HepG2 (cell line): ENCODE measurements at regions not wholly inside any gene's neighbourhood (a gene's known extent, or its start where the extent isn't known, plus 50 kb on each side); places are given as distances from the start of the nearest gene placed in this dataset.

Experiments
- ATAC-seq: fragments of 200-7000 bp; cut with Tn5 transposase; 3 replicates; pipeline ENCODE4 v1.9.1; 2020; ENCODE audit warnings: mild to moderate bottlenecking, moderate library complexity
- BruUV-seq: library from RNA; stranded (reverse); fragments of 400-500 nt; replicated peaks from 2 replicates; lab custom pipeline; 2021; lab: Mats Ljungman, UMichigan
- CTCF ChIA-PET: fragments of 300-600 bp; formaldehyde crosslinking; extraction: SDS; loops from one replicate; lab custom pipeline; 2021; ENCODE audit warnings: low total read pairs, inconsistent platforms, low intra/inter-chr PET ratio; lab: Yijun Ruan, JAX
- POLR2A ChIA-PET: fragments of 350-600 bp; sonication (Branson Sonifier 250); formaldehyde crosslinking; loops from one replicate; lab custom pipeline; 2020; ENCODE audit warnings: antibody characterized with exemption, inconsistent platforms; lab: Yijun Ruan, JAX
- DNase-seq: peaks from one replicate; pipeline ENCODE4 v3.0.0-alpha.2; 2015; ENCODE audit warnings: low spot score
- FAIRE-seq: peaks from 3 replicates; lab custom pipeline; 2011; peaks lifted over from hg19 to GRCh38; lab: Jason Lieb, UNC
- H2AFZ ChIP-seq: one replicate; pipeline ENCODE4 v1.6.1; 2011; ENCODE audit warnings: low read length, inconsistent platforms
- H3K27ac ChIP-seq: fragments of 300-600 bp; 3 replicates; pipeline ENCODE4 v1.8.0; 2011; ENCODE audit warnings: mixed run types, mild to moderate bottlenecking, mixed read lengths, low read length, inconsistent platforms; ENCODE audit not compliant: insufficient read depth; ENCODE audit errors: extremely low read length
- H3K27me3 ChIP-seq, 2 experiments: fragments of 200-600 bp in 1 of 2; 2 replicates in 1 of 2; 3 replicates in 1 of 2; pipeline versions ENCODE4 v1.6.0 to v1.8.0; 2011; ENCODE audit warnings: low read length in 2 of 2, mild to moderate bottlenecking in 2 of 2, moderate library complexity in 2 of 2, inconsistent platforms in 1 of 2; ENCODE audit not compliant: insufficient read depth in 2 of 2, control insufficient read depth in 1 of 2
- H3K36me3 ChIP-seq, 2 experiments: fragments of 200-600 bp in 1 of 2; replicated peaks in 1 of 2; 2 replicates in 1 of 2; 3 replicates in 1 of 2; pipeline versions ENCODE4 v1.5.1 to v1.8.0; 2011; ENCODE audit warnings: low read length in 2 of 2, inconsistent platforms in 1 of 2; ENCODE audit not compliant: insufficient read depth in 2 of 2, control insufficient read depth in 1 of 2
- H3K4me1 ChIP-seq: 2 replicates; pipeline ENCODE4 v1.5.1; 2012; ENCODE audit warnings: low read length, inconsistent platforms; ENCODE audit not compliant: insufficient read depth
- H3K4me2 ChIP-seq: 2 replicates; pipeline ENCODE4 v1.6.0; 2011; ENCODE audit warnings: low read depth, low read length, inconsistent platforms
- H3K4me3 ChIP-seq, 3 experiments: fragments of 200-600 bp in 1 of 3; sonication (generic), shearing (Covaris generic) in 1 of 3; replicated peaks in 1 of 3; 2 replicates each; pipeline ENCODE4 v1.5.1; 2011 to 2016; ENCODE audit warnings: low read length in 3 of 3, inconsistent platforms in 2 of 3, low read depth in 2 of 3, mild to moderate bottlenecking in 2 of 3, control low read depth in 1 of 3, mixed read lengths in 1 of 3; ENCODE audit not compliant: insufficient read depth in 1 of 3
- H3K79me2 ChIP-seq: one replicate; pipeline ENCODE4 v1.6.1; 2011; ENCODE audit warnings: low read length, inconsistent platforms; ENCODE audit not compliant: insufficient read depth
- H3K9ac ChIP-seq: 2 replicates; pipeline ENCODE4 v1.6.0; 2011; ENCODE audit warnings: mild to moderate bottlenecking, low read depth, low read length, inconsistent platforms; ENCODE audit not compliant: insufficient read depth
- H3K9me3 ChIP-seq: 2 replicates; pipeline ENCODE4 v1.5.1; 2012; ENCODE audit warnings: mild to moderate bottlenecking, low read length
- H4K20me1 ChIP-seq: 2 replicates; pipeline ENCODE4 v1.6.0; 2011; ENCODE audit warnings: inconsistent platforms, mild to moderate bottlenecking, low read length, moderate library complexity; ENCODE audit not compliant: insufficient read depth
- ARHGAP35 ChIP-seq: sonication (generic); formaldehyde crosslinking; IDR thresholded peaks from 2 replicates; pipeline ENCODE4 v1.9.0; 2022; ENCODE audit warnings: mild to moderate bottlenecking, inconsistent platforms, moderate library complexity, missing genetic modification reagents, borderline replicate concordance
- CCDC6 ChIP-seq: sonication (generic); formaldehyde crosslinking; IDR thresholded peaks from 2 replicates; pipeline ENCODE4 v1.8.1; 2022; ENCODE audit warnings: mild to moderate bottlenecking, missing genetic modification reagents, moderate library complexity
- CTCF ChIP-seq: sonication (generic); formaldehyde crosslinking; IDR thresholded peaks from 2 replicates; pipeline ENCODE4 v1.5.0; 2020; ENCODE audit warnings: mild to moderate bottlenecking, missing genetic modification reagents, moderate library complexity
- EEA1 ChIP-seq: sonication (generic); formaldehyde crosslinking; IDR thresholded peaks from 2 replicates; pipeline ENCODE4 v1.5.1; 2020; ENCODE audit warnings: mild to moderate bottlenecking, missing genetic modification reagents, borderline replicate concordance
- FOXC1 ChIP-seq: sonication (generic); formaldehyde crosslinking; IDR thresholded peaks from 2 replicates; pipeline ENCODE4 v1.8.0; 2022; ENCODE audit warnings: mild to moderate bottlenecking, missing genetic modification reagents, borderline replicate concordance
- HIVEP1 ChIP-seq: sonication (generic); formaldehyde crosslinking; IDR thresholded peaks from 2 replicates; pipeline ENCODE4 v1.4.0; 2020; ENCODE audit warnings: mild to moderate bottlenecking, missing genetic modification reagents
- IKZF5 ChIP-seq: IDR thresholded peaks from 2 replicates; pipeline ENCODE4 v1.6.1; 2018; ENCODE audit warnings: missing genetic modification reagents, mild to moderate bottlenecking, missing compliant biosample characterization
- MXD4 ChIP-seq: IDR thresholded peaks from 2 replicates; pipeline ENCODE4 v1.6.1; 2016; ENCODE audit warnings: mild to moderate bottlenecking, missing biosample characterization, missing genetic modification reagents
- MXI1 ChIP-seq: IDR thresholded peaks from 3 replicates; pipeline ENCODE4 v1.6.1; 2012; ENCODE audit warnings: low read depth, low read length, inconsistent platforms, borderline replicate concordance
- PRDM4 ChIP-seq: sonication (generic); formaldehyde crosslinking; IDR thresholded peaks from 2 replicates; pipeline ENCODE4 v1.9.0; 2021; ENCODE audit warnings: missing genetic modification reagents, borderline replicate concordance
- RCOR2 ChIP-seq: IDR thresholded peaks from 2 replicates; pipeline ENCODE4 v1.6.1; 2016; ENCODE audit warnings: missing biosample characterization, missing genetic modification reagents
- TCF7 ChIP-seq: sonication (generic); IDR thresholded peaks from 2 replicates; pipeline ENCODE4 v1.6.1; 2016; ENCODE audit warnings: antibody characterized with exemption, low read depth
- ZBTB25 ChIP-seq: IDR thresholded peaks from 2 replicates; pipeline ENCODE4 v1.6.1; 2018; ENCODE audit warnings: missing genetic modification reagents
- ZFP91 ChIP-seq: sonication (generic); formaldehyde crosslinking; IDR thresholded peaks from 2 replicates; pipeline ENCODE4 v1.9.0; 2022; ENCODE audit warnings: missing genetic modification reagents, mild to moderate bottlenecking, borderline replicate concordance
- ZNF274 ChIP-seq: sonication (generic); formaldehyde crosslinking; IDR thresholded peaks from 2 replicates; pipeline ENCODE4 v1.5.1; 2020; ENCODE audit warnings: mild to moderate bottlenecking, missing genetic modification reagents
- ZNF275 ChIP-seq: sonication (generic); formaldehyde crosslinking; IDR thresholded peaks from 2 replicates; pipeline ENCODE4 v1.8.0; 2022; ENCODE audit warnings: missing genetic modification reagents, mild to moderate bottlenecking, inconsistent platforms, borderline replicate concordance
- WGBS: methylation state at CpG from one replicate; pipeline ENCODE4 v1.1.6; 2017; ENCODE audit warnings: low lambda C conversion rate; 5-methylcytosine and 5-hydroxymethylcytosine counted together
- in situ Hi-C: cut with HindIII; loops from 2 replicates; pipeline ENCODE4 v1.10.0; 2017; ENCODE audit warnings: low pct_unique_long_range_greater_than_20kb; ENCODE audit not compliant: extremely low pct_ligation_motif_present
- intact Hi-C: fragments of 100-400 bp; cut with micrococcal nuclease; formaldehyde crosslinking; loops from one replicate; pipeline ENCODE4 v1.10.0; 2022; ENCODE audit not compliant: unreplicated experiment

- ChIA-PET POLR2A (no interaction called here), CTCF (no interaction called here)
- in situ Hi-C loops (no loop called here), intact Hi-C loops (no loop called here)
- ATAC-seq (no peak), FAIRE-seq (no peak), DNase-seq (no peak)
- Histone ChIP-seq H2AFZ (no peak overlapping the region), H3K79me2 (no peaks in the 10 kb centered on the region), H3K27ac (no peak overlapping the region), H3K4me3 (no peak overlapping the region), H4K20me1 (no peaks in the 10 kb centered on the region), H3K4me1 (no peaks in the 10 kb centered on the region), H3K4me2 (no peak overlapping the region), H3K9me3 (no peaks in the 10 kb centered on the region), H3K9ac (no peak overlapping the region), H3K27me3 (no peaks in the 10 kb centered on the region), H3K36me3 (no peaks in the 10 kb centered on the region)
- 0% methylated on average over 2 of the region's 2 CpGs for WGBS
- BruUV-seq, result no TSS peak
- no peak for TF ChIP-seq ZFP91 (CRISPR knock-in tag)
- TF ChIP-seq FOXC1 (CRISPR knock-in tag), result no peak
- no peak for TF ChIP-seq ZNF274
- no peak for TF ChIP-seq ZNF275 (CRISPR knock-in tag)
- no peak for TF ChIP-seq PRDM4 (CRISPR knock-in tag)
- TF ChIP-seq IKZF5 (CRISPR knock-in tag), result no peak
- TF ChIP-seq MXI1, result no peak
- no peak for TF ChIP-seq CCDC6 (CRISPR knock-in tag)
- no peak for TF ChIP-seq TCF7
- TF ChIP-seq MXD4 (CRISPR knock-in tag), result no peak
- no peak for TF ChIP-seq ARHGAP35 (CRISPR knock-in tag)
- TF ChIP-seq HIVEP1 (CRISPR knock-in tag), result no peak
- no peak for TF ChIP-seq CTCF (CRISPR knock-in tag)
- no peak for TF ChIP-seq RCOR2 (CRISPR knock-in tag)
- no peak for TF ChIP-seq EEA1 (CRISPR knock-in tag)
- no peak for TF ChIP-seq ZBTB25 (CRISPR knock-in tag)
Observed at GRCh38 chr5:89299998-89300397, 417.0 kb upstream of the MEF2C start.
